ENCODE measurements at regions not wholly inside any gene's neighbourhood (a gene's known extent, or its start where the extent isn't known, plus 50 kb on each side); places are given as distances from the start of the nearest gene placed in this dataset.

- no peak for DNase-seq
These were observed 71.2 kb upstream of the CREB1 start for GRCh38 chr2:207458582-207458981.

- peak in 2 of 4 experiments; percentile 3 to 39 for DNase-seq
These were observed 69.6 kb upstream of the CREB1 start for GRCh38 chr2:207459990-207460757.

- peak in 1 of 4 experiments; percentile 4 for DNase-seq
These were observed 66.3 kb upstream of the CREB1 start for GRCh38 chr2:207463433-207463832.

GRCh38 chr2:207464007-207464406 lies 65.8 kb upstream of the CREB1 start:
- no peak for DNase-seq

GRCh38 chr2:207465894-207466293 lies 63.9 kb upstream of the CREB1 start:
- no peak for DNase-seq

DNA sequence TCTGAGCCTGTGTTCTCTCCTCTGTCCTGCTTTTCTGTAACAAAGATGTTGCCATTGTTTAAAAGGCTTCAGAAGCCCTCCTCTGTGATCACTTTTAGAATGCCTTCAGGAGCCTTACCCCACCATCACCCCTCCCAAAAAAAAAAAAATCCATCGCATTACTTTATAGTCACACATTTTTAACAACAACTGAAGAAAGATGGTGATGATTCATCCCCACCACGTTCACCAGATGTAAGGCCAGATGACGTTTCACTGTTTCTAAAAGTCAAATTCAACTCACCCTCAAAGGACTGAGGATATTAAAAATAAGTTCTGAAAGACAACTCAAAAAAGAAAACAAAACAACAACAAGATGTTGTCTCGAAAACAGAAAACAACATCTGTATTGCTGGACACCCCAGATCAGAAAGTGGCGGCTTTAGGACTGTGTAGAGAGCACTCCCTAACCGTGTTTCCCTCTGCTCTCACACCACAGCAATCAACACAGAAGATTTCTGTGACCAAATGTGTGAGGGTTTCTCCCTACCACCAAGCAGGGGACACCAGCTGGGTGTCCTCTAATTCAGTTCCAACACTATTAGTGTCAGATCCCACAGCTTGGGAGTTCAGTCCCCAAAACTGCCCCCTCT lies 61.9 kb upstream of the CREB1 start:
- peak in 2 of 4 experiments; percentile 42 to 43 for DNase-seq

DNA sequence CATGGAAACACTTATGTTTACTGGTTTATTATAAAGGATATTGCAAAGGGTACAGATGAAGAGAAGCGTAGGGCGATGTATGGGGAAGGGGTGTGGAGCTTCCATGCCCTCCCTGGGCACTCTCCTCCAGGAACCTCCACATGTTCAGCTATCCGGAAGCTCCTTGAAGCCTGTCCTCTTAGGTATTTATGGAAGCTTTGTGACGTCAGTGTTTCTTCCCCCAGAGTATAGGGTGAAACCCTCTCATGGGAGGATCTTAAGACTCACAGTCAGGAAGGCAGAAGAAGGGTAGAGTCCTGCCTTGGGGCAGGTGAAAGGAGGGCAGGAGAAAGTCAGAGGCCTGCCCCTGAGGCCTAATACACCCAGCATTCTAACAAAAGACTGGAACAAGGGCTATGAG lies 61.3 kb upstream of the CREB1 start:
- no peak for DNase-seq

GRCh38 chr2:207469451-207469850 lies 60.3 kb upstream of the CREB1 start:
- no peak for DNase-seq

- no peak for DNase-seq
These were observed 59.6 kb upstream of the CREB1 start for GRCh38 chr2:207469943-207470729.

DNA sequence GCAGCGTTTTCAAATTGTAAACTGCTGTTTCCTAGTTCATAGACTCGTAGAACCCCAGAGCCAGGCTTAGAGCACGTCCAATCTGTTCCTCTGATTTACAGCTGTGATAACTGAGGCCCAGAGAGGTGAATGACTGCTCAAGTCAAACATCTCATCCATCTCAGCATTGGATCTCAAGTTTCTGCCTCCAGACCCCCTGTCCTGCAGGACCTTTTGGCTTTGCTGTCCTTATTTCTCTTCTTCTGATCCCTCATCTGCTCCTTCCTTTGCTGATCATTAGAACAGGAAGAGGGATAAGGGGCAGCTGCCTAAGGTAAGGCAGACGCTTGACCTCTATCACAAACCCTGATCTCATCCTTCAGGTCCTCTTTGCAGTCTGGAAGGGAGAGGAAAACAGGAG lies 58.5 kb upstream of the CREB1 start:
- DNase-seq = no peak

DNA sequence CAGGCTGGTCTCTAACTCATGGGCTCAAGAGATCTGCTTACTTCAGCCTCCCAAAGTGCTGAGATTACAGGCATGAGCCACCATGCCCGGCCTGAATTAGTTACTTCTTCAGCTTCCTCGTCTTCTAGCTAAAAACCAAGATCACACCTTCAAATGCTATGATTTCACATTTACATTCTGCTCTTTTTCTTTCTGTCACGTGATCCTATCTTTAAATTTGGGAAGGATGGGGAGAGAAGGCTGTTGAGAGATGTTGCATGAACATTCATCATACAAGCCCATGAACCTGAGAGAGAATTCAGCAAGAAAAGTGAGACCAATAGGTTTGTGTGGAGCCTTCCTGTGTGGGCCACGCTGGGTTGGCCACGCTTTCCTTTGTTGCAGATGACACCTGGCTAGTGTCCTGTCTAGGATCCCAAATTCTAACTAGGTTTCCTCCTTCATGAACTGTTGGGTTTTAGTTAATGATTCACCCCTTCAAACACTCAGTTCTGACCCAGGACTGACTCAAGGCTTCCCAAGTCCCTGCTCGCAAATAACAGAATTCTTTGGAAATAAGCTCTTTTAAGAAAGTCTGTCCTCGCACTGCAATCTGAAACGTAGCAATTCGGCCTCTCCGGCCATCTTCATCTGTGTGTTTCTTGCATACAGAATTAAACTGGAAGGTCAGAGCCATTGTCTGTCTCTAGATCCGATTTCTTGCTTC lies 57.3 kb upstream of the CREB1 start:
- no peak for DNase-seq

DNA sequence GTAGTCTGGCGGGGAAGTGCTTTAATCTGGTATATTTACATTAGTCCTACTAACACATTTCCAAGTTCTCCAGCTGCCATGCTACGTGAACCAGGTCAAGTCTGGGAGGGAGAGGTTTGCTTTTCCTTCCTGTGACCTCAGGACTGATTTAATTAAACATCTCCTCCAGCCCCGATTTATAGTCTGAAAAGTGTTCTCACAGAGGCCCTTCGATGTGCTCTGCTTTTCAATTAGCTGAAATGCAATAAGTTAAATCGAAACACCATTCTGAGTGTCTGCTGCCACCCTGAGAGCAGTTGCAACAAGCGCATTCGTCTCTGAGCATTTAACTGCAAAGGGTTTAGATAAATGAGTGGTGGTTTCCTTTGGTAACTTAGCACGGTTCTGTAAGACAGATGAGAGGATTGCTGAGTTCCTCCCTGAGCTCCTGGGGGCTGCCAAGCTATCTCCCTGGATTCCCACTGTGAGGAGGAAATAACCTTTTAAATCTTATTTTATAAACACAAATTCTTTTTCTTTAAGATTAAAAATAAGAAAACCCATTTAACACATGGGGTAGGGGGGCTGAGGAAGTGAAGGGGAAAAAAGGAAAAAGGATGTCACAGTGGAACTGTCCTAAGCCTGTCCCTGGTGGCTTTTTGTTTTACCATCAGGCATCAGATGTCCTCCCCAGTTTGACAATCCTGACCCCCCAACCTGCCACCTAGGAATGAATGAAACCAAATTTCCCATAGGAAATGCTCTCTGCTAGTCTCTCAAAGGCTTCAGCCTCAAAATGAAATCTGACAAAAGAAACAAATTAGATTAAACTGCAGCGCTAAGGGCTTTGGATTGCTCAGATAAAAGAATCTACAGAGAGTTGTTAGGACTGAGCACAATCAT lies 56.5 kb upstream of the CREB1 start:
- DNase-seq = peak; percentile 65 to 87 (median 78)

DNA sequence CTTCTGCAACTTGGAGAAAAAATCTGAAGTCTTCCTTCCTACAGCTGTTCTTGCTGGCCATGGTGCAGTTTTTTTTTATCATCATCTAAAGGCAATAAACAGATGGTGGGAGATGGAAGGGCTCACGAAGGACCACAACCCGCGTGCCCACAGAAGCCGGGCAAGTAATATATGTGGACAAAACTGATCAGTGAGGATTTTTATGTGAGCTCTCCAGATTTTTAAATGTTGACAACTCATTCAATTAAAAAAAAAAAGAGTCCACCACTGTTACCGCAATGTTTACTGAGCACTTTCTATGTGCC lies 55.9 kb upstream of the CREB1 start:
- DNase-seq = no peak

- peak; percentile 62 to 88 (median 79) for DNase-seq
These were observed 54.8 kb upstream of the CREB1 start for GRCh38 chr2:207474863-207475485.

DNA sequence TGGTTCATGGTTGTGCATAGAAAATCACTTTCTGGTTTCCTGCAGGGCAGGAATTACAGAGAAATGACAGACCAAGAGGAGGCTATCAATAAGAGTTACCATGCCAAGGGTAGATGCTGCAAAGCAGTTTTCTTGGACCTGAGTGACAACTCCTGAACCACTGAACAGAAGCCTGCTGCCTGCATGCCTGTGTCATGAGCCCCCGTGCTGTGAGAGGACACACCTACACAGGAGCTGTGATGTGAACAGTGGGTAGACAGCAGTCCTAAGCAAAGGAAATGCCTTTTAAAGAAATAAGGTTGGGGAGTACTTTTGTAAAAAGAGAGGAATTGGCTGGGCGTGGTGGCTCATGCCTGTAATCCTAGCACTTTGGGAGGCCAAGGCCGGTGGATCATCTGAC lies 54.2 kb upstream of the CREB1 start:
- DNase-seq = no peak

DNA sequence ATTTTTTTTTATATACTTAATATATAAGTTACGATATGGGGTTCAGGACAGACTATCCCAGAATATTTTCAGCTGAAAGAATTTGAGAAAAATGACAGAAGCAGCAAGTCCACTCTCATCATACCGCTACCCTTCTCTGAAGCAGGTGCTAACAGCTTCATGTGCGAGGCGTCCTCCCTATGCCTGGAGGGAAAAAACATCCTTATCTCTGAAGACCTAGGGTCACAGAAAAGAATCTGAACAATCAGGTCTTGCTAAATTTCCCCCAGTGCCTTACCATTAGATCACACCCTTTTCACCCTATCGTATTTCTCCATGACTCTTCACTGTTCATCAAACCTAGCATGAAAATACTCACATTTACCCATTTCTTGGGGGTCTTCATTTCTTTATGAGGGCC lies 51.9 kb upstream of the CREB1 start:
- DNase-seq = no peak

DNA sequence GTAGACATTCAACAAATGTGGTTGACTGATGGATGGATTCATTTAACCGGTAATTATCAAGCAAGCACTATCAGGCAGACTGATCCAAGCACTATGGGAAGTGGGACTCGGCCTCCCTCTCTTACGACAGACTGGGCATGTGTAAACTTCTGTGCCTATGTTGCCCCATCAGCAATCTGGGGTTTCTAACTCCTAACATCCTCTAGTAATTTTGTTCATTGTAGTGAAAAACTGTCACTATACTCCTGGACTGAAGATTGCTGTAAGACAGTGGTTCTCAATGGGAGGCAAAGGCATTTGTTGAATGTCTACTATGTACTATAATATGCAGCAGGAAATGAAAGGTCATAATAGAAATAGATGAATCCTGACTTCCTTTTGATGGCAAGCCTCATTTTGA lies 51.2 kb upstream of the CREB1 start:
- peak; percentile 60 to 81 (median 72) for DNase-seq

DNA sequence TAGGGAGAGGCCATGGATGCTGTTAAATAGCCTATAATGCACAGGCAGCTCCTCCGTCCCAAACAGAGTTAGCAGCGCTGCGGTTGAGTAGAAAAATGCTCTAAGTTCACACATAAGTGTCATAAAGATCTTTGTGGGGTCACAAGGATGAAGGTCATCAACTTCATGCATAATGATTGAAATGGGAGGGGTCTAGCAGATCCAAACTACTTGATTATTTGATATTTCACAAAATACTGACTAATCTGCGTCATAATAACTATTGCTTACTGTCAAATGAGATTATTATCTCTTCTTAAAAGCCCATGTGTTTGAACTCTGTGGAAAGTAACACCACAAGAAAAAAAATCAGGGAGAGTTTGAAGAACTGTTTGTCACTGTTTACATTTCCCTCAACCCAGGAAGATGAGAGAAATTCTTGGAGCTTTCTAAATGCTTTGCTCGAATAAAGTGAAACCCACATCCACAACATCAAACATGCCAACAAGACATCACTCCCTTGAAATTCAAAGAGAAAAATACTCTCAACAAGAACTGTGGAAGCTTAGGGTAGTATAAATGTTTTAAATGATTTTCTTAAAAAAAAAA lies 50.5 kb upstream of the CREB1 start:
- no peak for DNase-seq

All from suppressor macrophage (primary cell).